DMS79 treated with DMSO at 0.1 percent for 48 hours (cell line): ENCODE measurements at regions not wholly inside any gene's neighbourhood (a gene's known extent, or its start where the extent isn't known, plus 50 kb on each side); places are given as distances from the start of the nearest gene placed in this dataset.

Source experiments
- DNase-seq: peaks from one replicate; lab custom pipeline; 2025; lab: John Stamatoyannopoulos, UW

- DNase-seq, result no peak
Measured at GRCh38 chr14:101357559-101358319, 203.6 kb upstream of the DIO3 start.

GRCh38 chr14:101358320-101359125 is 202.8 kb upstream of the DIO3 start:
- DNase-seq, result no peak

- DNase-seq, result peak; percentile 92
Measured at GRCh38 chr14:101359221-101360053, 201.9 kb upstream of the DIO3 start.

GRCh38 chr14:101360054-101360911 is 201.0 kb upstream of the DIO3 start:
- DNase-seq, result peak; percentile 82

- no peak for DNase-seq
Measured at GRCh38 chr14:101361044-101361443, 200.3 kb upstream of the DIO3 start.

- no peak for DNase-seq
Measured at GRCh38 chr14:101361451-101362433, 199.6 kb upstream of the DIO3 start.

GRCh38 chr14:101362529-101363260 is 198.6 kb upstream of the DIO3 start:
- no peak for DNase-seq

- DNase-seq, result no peak
Measured at GRCh38 chr14:101363261-101363555, 198.1 kb upstream of the DIO3 start.

GRCh38 chr14:101363880-101364391 is 197.4 kb upstream of the DIO3 start:
- DNase-seq, result no peak

- DNase-seq, result peak; percentile 12
Measured at GRCh38 chr14:101364503-101365328, 196.6 kb upstream of the DIO3 start.

- peak; percentile 69 for DNase-seq
Measured at GRCh38 chr14:101365329-101366158, 195.8 kb upstream of the DIO3 start.

- no peak for DNase-seq
Measured at GRCh38 chr14:101367421-101368261, 193.7 kb upstream of the DIO3 start.

GRCh38 chr14:101368629-101369028 is 192.7 kb upstream of the DIO3 start:
- no peak for DNase-seq

- no peak for DNase-seq
Measured at GRCh38 chr14:101369194-101369915, 191.9 kb upstream of the DIO3 start.

GRCh38 chr14:101369916-101370592 is 191.2 kb upstream of the DIO3 start:
- DNase-seq, result no peak
